ENCODE measurements at regions not wholly inside any gene's neighbourhood (a gene's known extent, or its start where the extent isn't known, plus 50 kb on each side); places are given as distances from the start of the nearest gene placed in this dataset.

GRCh38 chr2:225999692-226000091, 600.2 kb downstream of the NYAP2 start:
- no peak for DNase-seq

- no peak for DNase-seq
These were observed 599.1 kb downstream of the NYAP2 start for GRCh38 chr2:225998653-225999052.

GRCh38 chr2:225998116-225998515, 598.6 kb downstream of the NYAP2 start:
- no peak for DNase-seq

- no peak for DNase-seq
These were observed 596.9 kb downstream of the NYAP2 start for GRCh38 chr2:225996462-225996828.

GRCh38 chr2:225995796-225996461, 596.4 kb downstream of the NYAP2 start:
- no peak for DNase-seq

GRCh38 chr2:225994748-225995405, 595.4 kb downstream of the NYAP2 start:
- DNase-seq: no peak

GRCh38 chr2:225993430-225993829, 593.9 kb downstream of the NYAP2 start:
- DNase-seq: no peak

GRCh38 chr2:225989809-225990208, 590.3 kb downstream of the NYAP2 start:
- no peak for DNase-seq

- DNase-seq: no peak
These were observed 580.9 kb downstream of the NYAP2 start for GRCh38 chr2:225980372-225980771.

- DNase-seq: no peak
These were observed 571.9 kb downstream of the NYAP2 start for GRCh38 chr2:225971433-225971832.

GRCh38 chr2:225948903-225949302, 549.4 kb downstream of the NYAP2 start:
- no peak for DNase-seq

- DNase-seq: no peak
These were observed 539.5 kb downstream of the NYAP2 start for GRCh38 chr2:225938991-225939390.

GRCh38 chr2:225937625-225938187, 538.2 kb downstream of the NYAP2 start:
- no peak for DNase-seq

GRCh38 chr2:225932811-225933413, 533.4 kb downstream of the NYAP2 start:
- DNase-seq: no peak

- DNase-seq: no peak
These were observed 531.2 kb downstream of the NYAP2 start for GRCh38 chr2:225930687-225931086.

GRCh38 chr2:225920621-225921220, 521.2 kb downstream of the NYAP2 start:
- DNase-seq: no peak

- no peak for DNase-seq
These were observed 517.2 kb downstream of the NYAP2 start for GRCh38 chr2:225916692-225917091.

- DNase-seq: no peak
These were observed 511.5 kb downstream of the NYAP2 start for GRCh38 chr2:225911019-225911418.

- DNase-seq: no peak
These were observed 495.6 kb downstream of the NYAP2 start for GRCh38 chr2:225895126-225895525.

- DNase-seq: no peak
These were observed 494.9 kb downstream of the NYAP2 start for GRCh38 chr2:225894236-225894980.

- DNase-seq: no peak
These were observed 493.6 kb downstream of the NYAP2 start for GRCh38 chr2:225893151-225893550.

Data from amygdala (tissue), 56 donors.